Tibial nerve (tissue), 3 donors: ENCODE measurements at regions not wholly inside any gene's neighbourhood (a gene's known extent, or its start where the extent isn't known, plus 50 kb on each side); places are given as distances from the start of the nearest gene placed in this dataset.

Source experiments
- POLR2A ChIP-seq, 2 donors: fragments of 450-650 bp; IDR thresholded peaks; one replicate each; pipeline ENCODE4 v1.6.1; 2017; ENCODE audit warnings: antibody characterized with exemption in 2 of 2, mild to moderate bottlenecking in 2 of 2, moderate library complexity in 2 of 2
- TF ChIP-seq, protein P1 (sequence below), 5 experiments: fragments of 200-600 bp in 3 of 5; fragments of 450-650 bp in 2 of 5; sonication (generic) in 3 of 5; IDR thresholded peaks; one replicate each; pipeline ENCODE4 v1.5.1; 2016 to 2019; ENCODE audit warnings: antibody characterized with exemption in 5 of 5, mild to moderate bottlenecking in 3 of 5, moderate library complexity in 2 of 5

DNA sequence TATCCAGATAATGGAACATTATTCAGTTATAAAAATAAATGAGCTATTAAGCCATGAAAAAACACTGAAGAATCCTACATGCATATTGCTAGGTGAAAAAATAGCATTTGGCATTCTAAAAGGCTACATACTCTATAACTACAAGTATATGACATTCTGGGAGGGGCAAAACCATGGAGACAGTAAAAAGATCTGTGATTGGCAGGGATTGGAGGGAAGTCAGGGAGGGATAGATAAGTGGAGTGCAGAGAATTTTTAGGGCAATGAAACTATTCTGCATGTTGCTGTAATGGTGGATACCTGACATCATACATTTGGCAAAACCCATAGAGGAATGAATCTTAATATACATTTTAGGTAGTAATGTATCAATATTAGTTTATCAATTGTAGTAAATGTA is 63.1 kb upstream of the SLC38A2 start:
- TF ChIP-seq POLR2A (IDR thresholded peaks at IDR 0.05) = no peak
- TF ChIP-seq, protein P1, sequence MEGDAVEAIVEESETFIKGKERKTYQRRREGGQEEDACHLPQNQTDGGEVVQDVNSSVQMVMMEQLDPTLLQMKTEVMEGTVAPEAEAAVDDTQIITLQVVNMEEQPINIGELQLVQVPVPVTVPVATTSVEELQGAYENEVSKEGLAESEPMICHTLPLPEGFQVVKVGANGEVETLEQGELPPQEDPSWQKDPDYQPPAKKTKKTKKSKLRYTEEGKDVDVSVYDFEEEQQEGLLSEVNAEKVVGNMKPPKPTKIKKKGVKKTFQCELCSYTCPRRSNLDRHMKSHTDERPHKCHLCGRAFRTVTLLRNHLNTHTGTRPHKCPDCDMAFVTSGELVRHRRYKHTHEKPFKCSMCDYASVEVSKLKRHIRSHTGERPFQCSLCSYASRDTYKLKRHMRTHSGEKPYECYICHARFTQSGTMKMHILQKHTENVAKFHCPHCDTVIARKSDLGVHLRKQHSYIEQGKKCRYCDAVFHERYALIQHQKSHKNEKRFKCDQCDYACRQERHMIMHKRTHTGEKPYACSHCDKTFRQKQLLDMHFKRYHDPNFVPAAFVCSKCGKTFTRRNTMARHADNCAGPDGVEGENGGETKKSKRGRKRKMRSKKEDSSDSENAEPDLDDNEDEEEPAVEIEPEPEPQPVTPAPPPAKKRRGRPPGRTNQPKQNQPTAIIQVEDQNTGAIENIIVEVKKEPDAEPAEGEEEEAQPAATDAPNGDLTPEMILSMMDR (IDR thresholded peaks at IDR 0.05) = no peak
